ENCODE measurements at regions not wholly inside any gene's neighbourhood (a gene's known extent, or its start where the extent isn't known, plus 50 kb on each side); places are given as distances from the start of the nearest gene placed in this dataset.

GRCh38 chr19:30244533-30244932 is 127.7 kb upstream of the ZNF536 start:
- intact Hi-C loops (cut with micrococcal nuclease): no loop called here
- no peaks in the 10 kb centered on the region for H3K9me3 Mint-ChIP-seq
- DNase-seq (no peak), ATAC-seq (no peak)
- Histone ChIP-seq H3K9me3 (ENCODE audit: control insufficient read depth, insufficient read depth, low read length) (no peaks in the 10 kb centered on the region), H3K4me3 (ENCODE audit: low read length) (no peak overlapping the region), H3K27me3 (ENCODE audit: control insufficient read depth, insufficient read depth, low read length) (no peaks in the 10 kb centered on the region), H3K4me1 (ENCODE audit: control insufficient read depth, insufficient read depth, low read length) (no peaks in the 10 kb centered on the region), H3K36me3 (ENCODE audit: control insufficient read depth, insufficient read depth, low read length) (no peaks in the 10 kb centered on the region), H3K27ac (ENCODE audit: low read length) (no peak overlapping the region)
- 53% methylated on average over 4 of the region's 4 CpGs for WGBS (ENCODE audit: insufficient coverage)
- H3K4me3 Mint-ChIP-seq: no peak overlapping the region
- TF ChIP-seq, protein P1, sequence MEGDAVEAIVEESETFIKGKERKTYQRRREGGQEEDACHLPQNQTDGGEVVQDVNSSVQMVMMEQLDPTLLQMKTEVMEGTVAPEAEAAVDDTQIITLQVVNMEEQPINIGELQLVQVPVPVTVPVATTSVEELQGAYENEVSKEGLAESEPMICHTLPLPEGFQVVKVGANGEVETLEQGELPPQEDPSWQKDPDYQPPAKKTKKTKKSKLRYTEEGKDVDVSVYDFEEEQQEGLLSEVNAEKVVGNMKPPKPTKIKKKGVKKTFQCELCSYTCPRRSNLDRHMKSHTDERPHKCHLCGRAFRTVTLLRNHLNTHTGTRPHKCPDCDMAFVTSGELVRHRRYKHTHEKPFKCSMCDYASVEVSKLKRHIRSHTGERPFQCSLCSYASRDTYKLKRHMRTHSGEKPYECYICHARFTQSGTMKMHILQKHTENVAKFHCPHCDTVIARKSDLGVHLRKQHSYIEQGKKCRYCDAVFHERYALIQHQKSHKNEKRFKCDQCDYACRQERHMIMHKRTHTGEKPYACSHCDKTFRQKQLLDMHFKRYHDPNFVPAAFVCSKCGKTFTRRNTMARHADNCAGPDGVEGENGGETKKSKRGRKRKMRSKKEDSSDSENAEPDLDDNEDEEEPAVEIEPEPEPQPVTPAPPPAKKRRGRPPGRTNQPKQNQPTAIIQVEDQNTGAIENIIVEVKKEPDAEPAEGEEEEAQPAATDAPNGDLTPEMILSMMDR (IDR thresholded peaks at IDR 0.05): no peak
- H3K27me3 Mint-ChIP-seq (ENCODE audit: low read depth in 2 of 2): peaks cover 11 to 23% of the 10 kb centered on the region in 2 donors
- no peak overlapping the region for H3K27ac Mint-ChIP-seq
- H3K4me1 Mint-ChIP-seq: no peaks in the 10 kb centered on the region
- H3K36me3 Mint-ChIP-seq: no peaks in the 10 kb centered on the region

DNA sequence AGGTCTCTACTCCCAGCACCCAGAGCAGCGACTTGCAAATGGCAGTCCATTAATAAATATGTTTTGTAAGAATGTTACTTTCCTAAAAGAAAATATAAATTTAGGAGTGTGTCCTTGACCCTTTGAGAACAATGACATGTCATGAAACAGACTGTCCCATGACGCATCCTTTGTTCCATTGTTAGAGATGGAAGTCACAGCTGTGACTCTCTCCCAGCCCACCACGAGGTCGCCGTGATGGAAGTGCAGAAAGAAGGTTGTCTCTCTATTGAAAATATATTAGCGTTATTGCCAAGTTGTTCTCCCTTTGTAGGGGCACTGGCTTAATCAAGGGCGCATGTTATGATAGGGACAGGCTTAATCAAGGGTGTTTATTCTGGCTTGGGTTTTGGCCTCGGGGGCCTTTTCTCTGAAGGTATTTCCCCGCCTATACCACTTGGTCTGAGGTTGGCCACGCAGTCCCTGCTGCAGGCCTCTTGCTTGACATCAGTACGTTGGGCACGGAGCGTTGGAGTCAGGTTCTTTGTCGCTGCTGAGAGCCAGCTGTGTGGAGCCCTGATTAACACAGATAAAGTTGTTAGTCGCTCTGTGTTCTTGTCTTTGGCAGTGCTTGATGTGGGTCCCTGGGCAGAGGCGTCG is 126.7 kb upstream of the ZNF536 start:
- WGBS (ENCODE audit: insufficient coverage): 87% methylated on average over 16 of the region's 17 CpGs
- Mint-ChIP-seq H3K27me3 (ENCODE audit: low read depth in 2 of 2) (peaks cover 11 to 23% of the 10 kb centered on the region in 2 donors), H3K4me1 (no peaks in the 10 kb centered on the region), H3K4me3 (no peak overlapping the region), H3K36me3 (no peaks in the 10 kb centered on the region), H3K27ac (no peak overlapping the region), H3K9me3 (no peaks in the 10 kb centered on the region)
- Histone ChIP-seq H3K36me3 (ENCODE audit: control insufficient read depth, insufficient read depth, low read length) (no peaks in the 10 kb centered on the region), H3K9me3 (ENCODE audit: control insufficient read depth, insufficient read depth, low read length) (no peaks in the 10 kb centered on the region), H3K4me1 (ENCODE audit: control insufficient read depth, insufficient read depth, low read length) (no peaks in the 10 kb centered on the region), H3K27ac (ENCODE audit: low read length) (no peak overlapping the region), H3K27me3 (ENCODE audit: control insufficient read depth, insufficient read depth, low read length) (no peaks in the 10 kb centered on the region), H3K4me3 (ENCODE audit: low read length) (no peak overlapping the region)
- ATAC-seq (no peak), DNase-seq (no peak)
- TF ChIP-seq, protein P1 (IDR thresholded peaks at IDR 0.05): no peak
- intact Hi-C loops (cut with micrococcal nuclease): no loop called here

DNA sequence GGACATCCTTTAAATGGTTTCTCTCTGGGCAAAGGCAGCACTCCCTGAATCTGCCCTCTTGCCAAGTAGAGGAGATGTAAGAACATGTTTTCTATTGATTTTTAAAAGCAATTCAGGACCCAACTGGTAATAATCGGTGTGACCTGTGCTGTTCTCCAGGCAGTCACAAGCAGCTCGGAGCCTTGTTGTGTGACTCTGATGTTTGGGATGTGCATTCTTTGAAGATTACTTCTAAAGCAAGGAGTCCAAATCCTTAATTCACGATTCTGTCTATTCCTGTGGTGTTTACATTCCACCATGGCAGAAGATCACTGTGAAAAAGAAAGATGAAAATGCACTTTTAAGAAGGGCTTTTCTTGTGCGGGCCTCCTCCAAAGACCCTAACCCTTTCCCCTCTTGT is 122.3 kb upstream of the ZNF536 start:
- no peaks in the 10 kb centered on the region for H3K27me3 ChIP-seq (ENCODE audit: control insufficient read depth, insufficient read depth, low read length)
- no peak overlapping the region for H3K4me3 ChIP-seq (ENCODE audit: low read length)
- peaks cover 19 to 52% of the 10 kb centered on the region in 2 donors for H3K27me3 Mint-ChIP-seq (ENCODE audit: low read depth in 2 of 2)
- H3K4me3 Mint-ChIP-seq: no peak overlapping the region
- ATAC-seq: no peak
- H3K9me3 ChIP-seq (ENCODE audit: control insufficient read depth, insufficient read depth, low read length): no peaks in the 10 kb centered on the region
- no peaks in the 10 kb centered on the region for H3K36me3 Mint-ChIP-seq
- H3K27ac Mint-ChIP-seq: no peak overlapping the region
- no peak for DNase-seq
- no peaks in the 10 kb centered on the region for H3K4me1 Mint-ChIP-seq
- intact Hi-C loops (cut with micrococcal nuclease): no loop called here
- H3K9me3 Mint-ChIP-seq: no peaks in the 10 kb centered on the region
- no peak overlapping the region for H3K27ac ChIP-seq (ENCODE audit: low read length)
- no peaks in the 10 kb centered on the region for H3K36me3 ChIP-seq (ENCODE audit: control insufficient read depth, insufficient read depth, low read length)
- WGBS (ENCODE audit: insufficient coverage): 91% methylated on average over 4 of the region's 4 CpGs
- H3K4me1 ChIP-seq (ENCODE audit: control insufficient read depth, insufficient read depth, low read length): no peaks in the 10 kb centered on the region
- TF ChIP-seq, protein P1 (IDR thresholded peaks at IDR 0.05): no peak

DNA sequence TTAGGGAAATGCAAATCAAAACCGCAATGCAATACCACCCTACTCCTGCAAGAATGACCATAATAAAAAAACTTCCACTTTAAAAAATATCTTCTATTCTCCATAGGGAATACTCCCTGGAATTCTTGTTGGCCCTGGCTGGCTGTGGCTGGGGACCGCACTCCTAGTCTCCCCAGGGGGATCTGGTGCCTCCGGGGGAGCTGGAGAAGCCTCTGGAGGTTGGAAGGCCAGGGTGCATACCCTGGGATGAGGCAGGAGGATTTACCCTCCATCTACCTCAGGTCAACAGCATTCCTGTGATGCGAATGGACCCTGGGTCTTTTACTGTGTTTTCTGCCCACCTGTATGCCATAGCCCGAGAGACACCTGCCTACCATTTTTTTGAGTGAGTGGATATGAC is 120.0 kb upstream of the ZNF536 start:
- no peaks in the 10 kb centered on the region for H3K9me3 ChIP-seq (ENCODE audit: control insufficient read depth, insufficient read depth, low read length)
- intact Hi-C loops (cut with micrococcal nuclease): no loop called here
- no peak overlapping the region for H3K4me3 ChIP-seq (ENCODE audit: low read length)
- ATAC-seq: no peak
- peaks cover 6% of the 10 kb centered on the region for H3K27me3 ChIP-seq (ENCODE audit: control insufficient read depth, insufficient read depth, low read length)
- Mint-ChIP-seq H3K27me3 (ENCODE audit: low read depth in 2 of 2) (peaks cover 30 to 59% of the 10 kb centered on the region in 2 donors), H3K36me3 (no peaks in the 10 kb centered on the region), H3K4me3 (no peak overlapping the region), H3K27ac (no peak overlapping the region), H3K9me3 (no peaks in the 10 kb centered on the region), H3K4me1 (no peaks in the 10 kb centered on the region)
- H3K4me1 ChIP-seq (ENCODE audit: control insufficient read depth, insufficient read depth, low read length): no peaks in the 10 kb centered on the region
- TF ChIP-seq, protein P1 (IDR thresholded peaks at IDR 0.05): no peak
- no peaks in the 10 kb centered on the region for H3K36me3 ChIP-seq (ENCODE audit: control insufficient read depth, insufficient read depth, low read length)
- WGBS (ENCODE audit: insufficient coverage): 91% methylated on average over 5 of the region's 5 CpGs
- H3K27ac ChIP-seq (ENCODE audit: low read length): no peak overlapping the region
- no peak for DNase-seq
